HL-60 (cell line): ENCODE measurements at regions not wholly inside any gene's neighbourhood (a gene's known extent, or its start where the extent isn't known, plus 50 kb on each side); places are given as distances from the start of the nearest gene placed in this dataset.

Source experiments
- DNase-seq, 2 experiments: peaks; one replicate each; pipeline ENCODE4 v3.0.0-alpha.2; 2010 to 2020; ENCODE audit warnings: low read depth in 1 of 2, low spot score in 1 of 2
- H3K27ac ChIP-seq: fragments of 250-450 bp; sonication (Bioruptor Pico); replicated peaks from 2 replicates; pipeline ENCODE4 v1.5.1; 2020; ENCODE audit warnings: mild to moderate bottlenecking, moderate library complexity
- H3K27me3 ChIP-seq: fragments of 250-450 bp; sonication (Bioruptor Pico); 2 replicates; pipeline ENCODE4 v1.5.1; 2021; ENCODE audit warnings: mild to moderate bottlenecking, moderate library complexity; ENCODE audit not compliant: insufficient read depth, poor library complexity, severe bottlenecking
- H3K4me3 ChIP-seq: replicated peaks from 2 replicates; pipeline ENCODE4 v1.5.1; 2011; ENCODE audit warnings: mild to moderate bottlenecking, control low read depth, low read length; ENCODE audit not compliant: insufficient read depth
- GABPA ChIP-seq: IDR thresholded peaks from 2 replicates; pipeline ENCODE4 v1.6.1; 2012; ENCODE audit warnings: low read depth
- POLR2AphosphoS5 ChIP-seq: IDR thresholded peaks from 2 replicates; pipeline ENCODE4 v1.6.1; 2012; ENCODE audit warnings: low read depth
- SPI1 ChIP-seq: IDR thresholded peaks from 2 replicates; pipeline ENCODE4 v1.6.1; 2012; ENCODE audit warnings: low read depth, mild to moderate bottlenecking, borderline replicate concordance
- TF ChIP-seq, protein P1 (sequence below): IDR thresholded peaks from one replicate; pipeline ENCODE4 v1.5.1; 2011; ENCODE audit warnings: low read length, control low read depth, inconsistent platforms; ENCODE audit not compliant: insufficient read depth
- TF ChIP-seq, protein P2 (sequence below): IDR thresholded peaks from 2 replicates; pipeline ENCODE4 v1.6.1; 2012; ENCODE audit warnings: low read depth; ENCODE audit not compliant: insufficient replicate concordance

DNA sequence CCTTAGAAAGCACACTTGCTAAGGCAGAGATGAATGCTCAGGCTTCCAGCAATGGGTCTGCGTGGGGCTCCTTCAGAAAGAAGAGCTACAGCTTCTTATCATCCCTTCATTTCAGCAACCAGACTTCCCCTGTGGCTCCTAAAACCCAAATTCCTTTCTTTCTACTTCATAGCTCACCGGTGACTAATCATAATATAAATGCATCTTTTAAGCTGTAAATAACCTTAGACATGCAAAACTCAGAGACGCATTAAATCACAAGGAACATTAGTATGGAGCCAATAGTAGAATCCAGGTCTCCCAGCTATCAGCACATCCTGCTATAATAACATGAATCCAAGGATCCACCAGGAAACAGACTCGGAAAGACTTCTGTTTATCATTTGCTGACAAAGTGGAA lies 375.6 kb downstream of the COG6 start:
- Histone ChIP-seq H3K27ac (no peak overlapping the region), H3K4me3 (no peak overlapping the region), H3K27me3 (no peaks in the 10 kb centered on the region)
- DNase-seq, result no peak
- TF ChIP-seq GABPA (no peak), SPI1 (no peak), POLR2AphosphoS5 (no peak)
- TF ChIP-seq, protein P1, sequence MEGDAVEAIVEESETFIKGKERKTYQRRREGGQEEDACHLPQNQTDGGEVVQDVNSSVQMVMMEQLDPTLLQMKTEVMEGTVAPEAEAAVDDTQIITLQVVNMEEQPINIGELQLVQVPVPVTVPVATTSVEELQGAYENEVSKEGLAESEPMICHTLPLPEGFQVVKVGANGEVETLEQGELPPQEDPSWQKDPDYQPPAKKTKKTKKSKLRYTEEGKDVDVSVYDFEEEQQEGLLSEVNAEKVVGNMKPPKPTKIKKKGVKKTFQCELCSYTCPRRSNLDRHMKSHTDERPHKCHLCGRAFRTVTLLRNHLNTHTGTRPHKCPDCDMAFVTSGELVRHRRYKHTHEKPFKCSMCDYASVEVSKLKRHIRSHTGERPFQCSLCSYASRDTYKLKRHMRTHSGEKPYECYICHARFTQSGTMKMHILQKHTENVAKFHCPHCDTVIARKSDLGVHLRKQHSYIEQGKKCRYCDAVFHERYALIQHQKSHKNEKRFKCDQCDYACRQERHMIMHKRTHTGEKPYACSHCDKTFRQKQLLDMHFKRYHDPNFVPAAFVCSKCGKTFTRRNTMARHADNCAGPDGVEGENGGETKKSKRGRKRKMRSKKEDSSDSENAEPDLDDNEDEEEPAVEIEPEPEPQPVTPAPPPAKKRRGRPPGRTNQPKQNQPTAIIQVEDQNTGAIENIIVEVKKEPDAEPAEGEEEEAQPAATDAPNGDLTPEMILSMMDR, result no peak
- TF ChIP-seq, protein P2, sequence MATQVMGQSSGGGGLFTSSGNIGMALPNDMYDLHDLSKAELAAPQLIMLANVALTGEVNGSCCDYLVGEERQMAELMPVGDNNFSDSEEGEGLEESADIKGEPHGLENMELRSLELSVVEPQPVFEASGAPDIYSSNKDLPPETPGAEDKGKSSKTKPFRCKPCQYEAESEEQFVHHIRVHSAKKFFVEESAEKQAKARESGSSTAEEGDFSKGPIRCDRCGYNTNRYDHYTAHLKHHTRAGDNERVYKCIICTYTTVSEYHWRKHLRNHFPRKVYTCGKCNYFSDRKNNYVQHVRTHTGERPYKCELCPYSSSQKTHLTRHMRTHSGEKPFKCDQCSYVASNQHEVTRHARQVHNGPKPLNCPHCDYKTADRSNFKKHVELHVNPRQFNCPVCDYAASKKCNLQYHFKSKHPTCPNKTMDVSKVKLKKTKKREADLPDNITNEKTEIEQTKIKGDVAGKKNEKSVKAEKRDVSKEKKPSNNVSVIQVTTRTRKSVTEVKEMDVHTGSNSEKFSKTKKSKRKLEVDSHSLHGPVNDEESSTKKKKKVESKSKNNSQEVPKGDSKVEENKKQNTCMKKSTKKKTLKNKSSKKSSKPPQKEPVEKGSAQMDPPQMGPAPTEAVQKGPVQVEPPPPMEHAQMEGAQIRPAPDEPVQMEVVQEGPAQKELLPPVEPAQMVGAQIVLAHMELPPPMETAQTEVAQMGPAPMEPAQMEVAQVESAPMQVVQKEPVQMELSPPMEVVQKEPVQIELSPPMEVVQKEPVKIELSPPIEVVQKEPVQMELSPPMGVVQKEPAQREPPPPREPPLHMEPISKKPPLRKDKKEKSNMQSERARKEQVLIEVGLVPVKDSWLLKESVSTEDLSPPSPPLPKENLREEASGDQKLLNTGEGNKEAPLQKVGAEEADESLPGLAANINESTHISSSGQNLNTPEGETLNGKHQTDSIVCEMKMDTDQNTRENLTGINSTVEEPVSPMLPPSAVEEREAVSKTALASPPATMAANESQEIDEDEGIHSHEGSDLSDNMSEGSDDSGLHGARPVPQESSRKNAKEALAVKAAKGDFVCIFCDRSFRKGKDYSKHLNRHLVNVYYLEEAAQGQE, result no peak

DNA sequence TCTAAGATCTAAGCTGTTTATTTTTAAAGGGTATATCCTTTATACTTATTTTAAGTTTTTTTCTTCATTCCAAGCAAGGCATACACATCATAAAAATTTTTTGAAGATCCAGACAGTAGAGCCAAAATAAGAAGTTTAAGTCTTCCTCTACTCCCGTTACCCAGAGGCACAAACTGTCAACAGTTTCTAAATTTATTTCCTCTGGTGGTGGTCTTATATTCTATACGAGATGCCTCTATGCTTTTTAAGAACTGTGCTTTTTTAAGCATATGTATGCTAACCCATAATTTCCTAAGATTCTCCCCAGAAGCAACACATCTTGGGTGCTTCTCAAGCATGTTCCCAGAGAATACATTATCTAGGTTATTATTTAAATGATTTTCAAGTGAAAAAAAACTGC lies 383.6 kb downstream of the COG6 start:
- TF ChIP-seq SPI1, result no peak
- no peak for TF ChIP-seq GABPA
- no peak for TF ChIP-seq POLR2AphosphoS5
- TF ChIP-seq, protein P1, result no peak
- TF ChIP-seq, protein P2, result no peak
- H3K4me3 ChIP-seq, result no peak overlapping the region
- H3K27ac ChIP-seq, result no peak overlapping the region
- H3K27me3 ChIP-seq, result no peaks in the 10 kb centered on the region
- DNase-seq, result no peak

DNA sequence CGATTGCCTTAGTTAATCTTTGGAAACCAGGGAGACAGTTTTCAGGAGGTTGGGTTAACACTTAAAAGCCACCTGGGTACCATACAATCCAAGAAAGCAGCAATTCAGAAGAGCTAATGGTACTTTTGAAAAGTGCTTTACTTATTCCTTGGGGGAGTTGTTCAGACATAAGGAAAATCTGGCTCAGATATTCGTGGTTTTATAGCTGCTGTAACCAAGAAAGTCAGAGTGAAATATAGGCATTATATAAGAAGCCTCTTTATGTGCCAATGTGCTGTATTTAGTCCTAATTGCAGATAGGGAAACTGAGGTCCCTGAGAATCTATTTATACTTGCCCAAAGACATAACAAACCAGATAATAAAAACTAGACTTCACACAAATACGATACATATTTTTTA lies 387.5 kb downstream of the COG6 start:
- TF ChIP-seq, protein P2, result no peak
- TF ChIP-seq SPI1, result no peak
- no peak for TF ChIP-seq POLR2AphosphoS5
- DNase-seq, result no peak
- Histone ChIP-seq H3K27me3 (no peaks in the 10 kb centered on the region), H3K4me3 (no peak overlapping the region), H3K27ac (no peak overlapping the region)

DNA sequence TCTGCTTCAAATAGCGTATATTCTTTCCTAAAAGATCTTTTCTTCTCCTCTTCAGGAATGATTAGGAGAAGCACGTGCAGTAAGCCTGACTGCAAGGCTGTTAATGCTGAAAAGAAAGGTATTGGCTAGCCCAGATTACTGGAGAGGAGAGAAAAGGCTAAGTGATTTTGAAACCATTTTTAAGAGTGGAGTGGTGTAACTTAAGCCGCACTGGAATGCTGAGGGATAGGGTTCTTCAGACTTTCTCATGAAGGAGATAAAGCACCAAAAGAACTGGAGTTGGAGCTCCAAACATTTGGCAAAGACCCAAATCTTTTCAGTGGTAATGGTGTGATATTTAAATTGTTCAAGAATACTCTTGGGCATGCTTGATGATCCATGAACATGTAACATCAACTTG lies 388.3 kb downstream of the COG6 start:
- DNase-seq, result no peak
- Histone ChIP-seq H3K27ac (no peak overlapping the region), H3K4me3 (no peak overlapping the region), H3K27me3 (no peaks in the 10 kb centered on the region)
- TF ChIP-seq, protein P1, result no peak
- TF ChIP-seq, protein P2, result no peak
- TF ChIP-seq SPI1, result no peak
- no peak for TF ChIP-seq POLR2AphosphoS5
- TF ChIP-seq GABPA, result no peak
